ENCODE measurements at regions not wholly inside any gene's neighbourhood (a gene's known extent, or its start where the extent isn't known, plus 50 kb on each side); places are given as distances from the start of the nearest gene placed in this dataset.
"Not testable (repeated sequence)": the region's sequence is repeated elsewhere in the genome, so short reads cannot be mapped to it uniquely, and the experiment has no call there.

- no peak for DNase-seq
- Mint-ChIP-seq H3K27me3 (no peaks in the 10 kb centered on the region), H3K4me3 (no peak overlapping the region), H3K36me3 (ENCODE audit: insufficient read depth) (no peaks in the 10 kb centered on the region), H3K27ac (no peak overlapping the region), H3K4me1 (ENCODE audit: low read depth in 2 of 2) (no peaks in the 10 kb centered on the region), H3K9me3 (peaks cover 0 to 1% of the 10 kb centered on the region in 2 donors)
- ATAC-seq (replicated peaks), result no peak
Measured at GRCh38 chr4:129972257-129972656, 876.3 kb downstream of the C4orf33 start.

DNA sequence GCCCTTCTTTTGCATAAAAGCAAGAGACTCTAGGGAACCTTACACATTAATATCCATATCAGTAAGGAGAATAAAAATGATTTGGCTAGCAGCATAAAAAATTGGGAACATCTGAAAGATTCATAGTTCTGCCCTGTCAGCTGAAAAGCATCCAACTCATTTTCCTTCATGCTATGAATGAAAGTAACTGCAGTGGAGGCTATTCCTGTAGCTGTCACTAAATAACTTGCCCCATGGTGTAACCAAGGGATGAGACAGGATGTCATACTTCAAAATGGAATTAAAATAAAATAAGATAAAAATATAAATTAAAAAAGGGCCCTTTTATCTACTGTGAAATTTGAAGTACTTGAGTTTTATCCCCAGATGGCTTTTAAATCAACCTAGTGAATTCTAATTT is 878.8 kb downstream of the C4orf33 start:
- Mint-ChIP-seq H3K27me3 (no peaks in the 10 kb centered on the region), H3K4me3 (no peak overlapping the region), H3K27ac (no peak overlapping the region), H3K9me3 (peaks cover 1 to 6% of the 10 kb centered on the region in 2 donors), H3K4me1 (ENCODE audit: low read depth in 2 of 2) (no peaks in the 10 kb centered on the region), H3K36me3 (ENCODE audit: insufficient read depth) (no peaks in the 10 kb centered on the region)
- ATAC-seq (replicated peaks) (no peak), DNase-seq (no peak)

GRCh38 chr4:129978315-129978714 is 882.4 kb downstream of the C4orf33 start:
- Mint-ChIP-seq H3K9me3 (peaks cover 1 to 7% of the 10 kb centered on the region in 2 donors), H3K27me3 (no peaks in the 10 kb centered on the region), H3K4me1 (ENCODE audit: low read depth in 2 of 2) (no peaks in the 10 kb centered on the region), H3K4me3 (no peak overlapping the region), H3K36me3 (ENCODE audit: insufficient read depth) (no peaks in the 10 kb centered on the region), H3K27ac (no peak overlapping the region)
- DNase-seq, result no peak
- ATAC-seq (replicated peaks), result no peak

DNA sequence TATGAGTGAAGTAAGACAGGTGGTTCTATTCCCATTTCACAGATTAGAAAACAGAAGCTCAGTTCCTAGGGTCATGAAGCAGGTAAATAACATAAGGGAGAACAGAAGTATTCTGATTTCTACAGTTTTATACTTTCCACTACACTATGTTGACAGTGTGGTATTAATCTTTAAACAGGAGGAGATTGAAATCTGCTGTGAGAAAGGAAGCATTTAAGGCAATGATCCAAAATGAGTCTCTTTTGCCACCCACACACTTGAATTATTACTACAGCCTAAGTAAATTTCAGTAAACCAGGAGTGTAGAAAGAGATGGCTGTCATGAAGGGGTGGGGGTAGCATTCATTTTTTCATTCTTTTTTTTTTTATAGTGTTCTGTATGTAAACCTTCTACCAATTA is 893.0 kb downstream of the C4orf33 start:
- no peak overlapping the region for H3K4me3 Mint-ChIP-seq
- peaks cover 13 to 31% of the 10 kb centered on the region in 2 donors for H3K9me3 Mint-ChIP-seq
- no peak overlapping the region for H3K27ac Mint-ChIP-seq
- ATAC-seq (replicated peaks) (no peak), DNase-seq (no peak)
- H3K4me1 Mint-ChIP-seq (ENCODE audit: low read depth in 2 of 2), result no peaks in the 10 kb centered on the region
- H3K36me3 Mint-ChIP-seq (ENCODE audit: insufficient read depth), result no peaks in the 10 kb centered on the region
- no peaks in the 10 kb centered on the region for H3K27me3 Mint-ChIP-seq

DNA sequence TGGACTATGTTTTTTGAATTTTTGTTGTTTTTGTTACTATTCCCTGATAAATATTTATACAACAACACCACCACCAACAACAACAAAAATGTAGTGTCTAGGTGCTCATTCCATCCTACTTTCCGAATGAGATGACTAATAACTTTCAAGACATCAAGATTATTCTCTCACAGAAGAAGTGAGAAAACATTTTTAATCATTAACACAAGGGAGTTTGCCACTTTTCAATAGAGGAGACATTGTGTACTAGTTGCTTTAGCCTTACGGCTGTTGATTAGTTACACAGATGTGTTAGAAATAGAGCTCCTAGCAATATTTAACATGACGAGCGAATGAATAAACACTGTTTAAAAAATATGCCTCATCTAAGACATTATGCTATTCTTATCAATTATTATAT is 898.8 kb downstream of the C4orf33 start:
- ATAC-seq (replicated peaks) (no peak), DNase-seq (no peak)
- no peaks in the 10 kb centered on the region for H3K4me1 Mint-ChIP-seq (ENCODE audit: low read depth in 2 of 2)
- H3K36me3 Mint-ChIP-seq (ENCODE audit: insufficient read depth), result no peaks in the 10 kb centered on the region
- no peak overlapping the region for H3K27ac Mint-ChIP-seq
- no peaks in the 10 kb centered on the region for H3K27me3 Mint-ChIP-seq
- H3K9me3 Mint-ChIP-seq, result peaks cover 5 to 11% of the 10 kb centered on the region in 2 donors
- no peak overlapping the region for H3K4me3 Mint-ChIP-seq

DNA sequence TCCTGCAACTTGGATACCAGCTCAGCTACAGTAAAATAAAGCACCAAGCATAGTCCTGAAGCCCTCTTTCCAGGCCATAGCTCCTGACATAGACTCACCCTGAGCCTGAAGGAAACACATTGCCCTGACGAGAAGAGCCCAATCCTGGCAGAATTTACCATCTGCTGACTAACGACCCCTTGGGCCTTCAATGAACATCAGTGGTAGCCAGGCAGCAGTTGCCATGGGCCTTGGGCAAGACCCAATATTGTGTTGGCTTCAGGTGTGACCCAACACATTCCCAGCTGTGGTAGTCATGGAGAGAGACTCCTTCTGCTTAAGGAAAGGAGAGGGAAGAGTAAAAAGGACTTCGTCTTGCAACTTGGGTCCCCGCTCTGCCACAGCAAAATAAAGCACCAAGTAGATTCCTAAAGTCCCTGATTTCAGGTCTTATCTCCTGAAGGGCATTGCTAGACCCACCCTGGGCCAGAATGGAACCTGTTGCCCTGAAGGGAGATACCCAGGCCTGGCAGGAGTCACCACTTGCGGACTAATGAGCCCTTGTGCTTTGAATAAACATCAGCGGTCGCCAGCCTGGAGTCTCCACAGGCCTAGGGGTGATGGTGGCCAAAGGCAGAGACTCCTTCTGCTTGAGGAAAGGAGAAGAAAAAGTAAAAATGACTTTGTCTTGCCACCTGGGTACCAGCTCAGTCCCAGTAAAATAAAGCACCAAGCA is 902.6 kb downstream of the C4orf33 start:
- Mint-ChIP-seq H3K27ac (no peak overlapping the region), H3K4me3 (no peak overlapping the region), H3K36me3 (ENCODE audit: insufficient read depth) (no peaks in the 10 kb centered on the region), H3K27me3 (no peaks in the 10 kb centered on the region), H3K9me3 (peaks cover 4 to 21% of the 10 kb centered on the region in 2 donors), H3K4me1 (ENCODE audit: low read depth in 2 of 2) (no peaks in the 10 kb centered on the region)
- ATAC-seq (replicated peaks) (no peak), DNase-seq (no peak)

DNA sequence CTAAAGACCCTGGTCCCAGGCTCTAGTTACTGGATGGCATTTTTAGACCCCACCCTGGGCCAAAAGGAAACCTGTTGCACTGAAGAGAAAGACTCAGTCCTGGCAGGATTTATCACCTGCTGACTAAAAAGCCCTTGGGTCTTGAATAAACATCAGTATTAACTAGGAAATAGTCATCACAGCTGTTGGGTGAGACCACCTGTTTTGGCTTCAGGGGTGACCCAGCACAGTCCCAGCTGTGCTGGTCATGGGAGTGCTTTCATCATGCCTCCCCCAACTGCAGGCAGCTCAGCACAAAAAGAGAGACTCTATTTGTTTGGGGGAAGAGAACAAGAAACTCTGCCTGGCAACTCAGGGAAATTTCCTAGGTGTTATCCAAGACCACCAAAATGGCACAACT is 903.2 kb downstream of the C4orf33 start:
- H3K27ac Mint-ChIP-seq, result no peak overlapping the region
- no peak for ATAC-seq (replicated peaks)
- peaks cover 4 to 21% of the 10 kb centered on the region in 2 donors for H3K9me3 Mint-ChIP-seq
- DNase-seq, result no peak
- H3K27me3 Mint-ChIP-seq, result no peaks in the 10 kb centered on the region
- no peak overlapping the region for H3K4me3 Mint-ChIP-seq
- no peaks in the 10 kb centered on the region for H3K4me1 Mint-ChIP-seq (ENCODE audit: low read depth in 2 of 2)
- no peaks in the 10 kb centered on the region for H3K36me3 Mint-ChIP-seq (ENCODE audit: insufficient read depth)

GRCh38 chr4:130008461-130008860 is 912.5 kb downstream of the C4orf33 start:
- H3K27me3 Mint-ChIP-seq, result no peaks in the 10 kb centered on the region
- no peak overlapping the region for H3K27ac Mint-ChIP-seq
- no peaks in the 10 kb centered on the region for H3K9me3 Mint-ChIP-seq
- H3K36me3 Mint-ChIP-seq (ENCODE audit: insufficient read depth), result no peaks in the 10 kb centered on the region
- H3K4me1 Mint-ChIP-seq (ENCODE audit: low read depth in 2 of 2), result no peaks in the 10 kb centered on the region
- no peak for ATAC-seq (replicated peaks)
- no peak for DNase-seq
- H3K4me3 Mint-ChIP-seq, result no peak overlapping the region

DNA sequence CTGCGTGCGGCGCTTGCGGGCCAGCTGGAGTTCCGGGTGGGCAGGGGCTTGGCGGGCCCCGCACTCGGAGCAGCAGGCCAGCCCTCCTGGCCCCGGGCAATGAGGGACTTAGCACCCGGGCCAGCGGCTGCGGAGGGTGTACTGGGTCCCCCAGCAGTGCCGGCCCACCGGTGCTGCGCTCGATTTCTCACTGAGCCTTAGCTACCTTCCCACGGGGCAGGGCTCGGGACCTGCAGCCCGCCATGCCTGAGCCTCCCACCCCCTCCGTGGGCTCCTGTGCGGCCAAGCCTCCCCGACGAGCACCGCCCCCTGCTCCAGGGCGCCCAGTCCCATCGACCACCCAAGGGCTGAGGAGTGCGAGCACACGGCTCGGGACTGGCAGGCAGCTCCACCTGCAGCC is 916.9 kb downstream of the C4orf33 start:
- not testable (repeated sequence) for H3K27me3 Mint-ChIP-seq, H3K9me3 Mint-ChIP-seq

DNA sequence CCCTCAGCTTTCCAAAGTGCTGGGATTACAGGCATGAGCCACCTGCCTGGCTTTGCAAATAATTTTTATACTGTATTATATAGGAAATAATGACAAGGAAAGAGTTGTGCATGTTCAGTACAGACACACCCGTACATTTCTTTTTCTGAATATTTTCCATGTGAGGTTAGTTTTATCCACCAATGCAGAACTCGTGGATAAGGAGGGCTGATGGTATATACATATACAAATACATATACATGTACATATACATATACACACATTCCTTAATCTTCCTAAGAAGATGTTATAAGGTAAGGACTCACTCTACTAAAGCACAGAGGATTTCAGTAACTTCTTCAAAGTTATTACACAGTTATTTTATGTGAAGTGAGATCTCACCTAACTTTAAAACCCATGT is 925.8 kb downstream of the C4orf33 start:
- DNase-seq, result no peak
- Mint-ChIP-seq H3K4me3 (no peak overlapping the region), H3K27me3 (no peaks in the 10 kb centered on the region), H3K27ac (no peak overlapping the region), H3K4me1 (ENCODE audit: low read depth in 2 of 2) (no peaks in the 10 kb centered on the region), H3K9me3 (no peaks in the 10 kb centered on the region), H3K36me3 (ENCODE audit: insufficient read depth) (no peaks in the 10 kb centered on the region)
- no peak for ATAC-seq (replicated peaks)

More for the DNA sequence above, 916.9 kb downstream of the C4orf33 start:
- H3K4me1 Mint-ChIP-seq (ENCODE audit: low read depth in 2 of 2); H3K4me3 Mint-ChIP-seq; ATAC-seq (replicated peaks); DNase-seq; H3K27ac Mint-ChIP-seq; H3K36me3 Mint-ChIP-seq (ENCODE audit: insufficient read depth): not testable (repeated sequence)

DNA sequence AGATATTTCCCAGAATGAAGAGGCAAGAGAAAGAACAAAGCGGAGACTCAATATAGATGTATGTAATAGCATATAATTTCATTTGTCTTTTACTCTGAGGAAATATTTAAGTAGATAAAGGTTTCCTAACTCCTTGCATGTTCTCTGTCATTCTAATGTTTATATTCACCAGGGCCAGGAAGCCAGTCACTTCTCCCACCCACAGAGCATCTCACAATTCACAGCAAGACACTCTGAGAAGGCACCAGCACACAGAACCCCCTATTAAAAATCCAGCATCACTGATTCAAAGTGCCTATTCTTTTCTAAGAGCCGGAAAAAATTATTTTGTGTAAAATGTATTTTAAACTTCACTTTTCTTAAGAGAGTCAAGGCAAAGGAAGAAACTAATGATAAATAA is 927.1 kb downstream of the C4orf33 start:
- H3K9me3 Mint-ChIP-seq, result no peaks in the 10 kb centered on the region
- ATAC-seq (replicated peaks), result no peak
- no peaks in the 10 kb centered on the region for H3K36me3 Mint-ChIP-seq (ENCODE audit: insufficient read depth)
- H3K4me3 Mint-ChIP-seq, result no peak overlapping the region
- H3K27ac Mint-ChIP-seq, result no peak overlapping the region
- no peaks in the 10 kb centered on the region for H3K4me1 Mint-ChIP-seq (ENCODE audit: low read depth in 2 of 2)
- no peaks in the 10 kb centered on the region for H3K27me3 Mint-ChIP-seq
- DNase-seq, result no peak

- ATAC-seq (replicated peaks) (no peak), DNase-seq (no peak)
- Mint-ChIP-seq H3K27ac (no peak overlapping the region), H3K36me3 (ENCODE audit: insufficient read depth) (no peaks in the 10 kb centered on the region), H3K27me3 (no peaks in the 10 kb centered on the region), H3K9me3 (no peaks in the 10 kb centered on the region), H3K4me3 (no peak overlapping the region), H3K4me1 (ENCODE audit: low read depth in 2 of 2) (no peaks in the 10 kb centered on the region)
Measured at GRCh38 chr4:130025701-130026100, 929.7 kb downstream of the C4orf33 start.

GRCh38 chr4:130026185-130026584 is 930.2 kb downstream of the C4orf33 start:
- no peak for DNase-seq
- Mint-ChIP-seq H3K4me3 (no peak overlapping the region), H3K27ac (no peak overlapping the region), H3K27me3 (no peaks in the 10 kb centered on the region), H3K4me1 (ENCODE audit: low read depth in 2 of 2) (no peaks in the 10 kb centered on the region), H3K9me3 (no peaks in the 10 kb centered on the region), H3K36me3 (ENCODE audit: insufficient read depth) (no peaks in the 10 kb centered on the region)
- ATAC-seq (replicated peaks), result no peak

DNA sequence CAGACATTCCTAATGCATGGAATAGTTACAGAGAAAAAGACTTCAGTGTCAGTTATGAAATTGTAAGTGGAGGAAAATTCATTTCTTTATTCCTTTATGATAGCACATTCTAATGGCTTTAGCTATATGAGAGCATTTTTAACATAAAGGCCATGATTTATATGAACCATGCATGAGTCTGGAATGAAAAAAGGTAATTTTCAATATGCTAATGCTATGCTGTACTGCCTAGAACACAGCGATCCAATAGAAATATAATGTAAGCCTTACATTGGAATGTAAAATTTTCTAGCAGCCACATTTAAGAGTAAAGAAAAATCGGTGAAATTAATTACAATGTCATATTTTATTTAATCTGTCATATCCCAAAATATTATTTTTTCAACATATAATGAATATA is 932.0 kb downstream of the C4orf33 start:
- no peak for DNase-seq
- no peak for ATAC-seq (replicated peaks)
- Mint-ChIP-seq H3K27me3 (no peaks in the 10 kb centered on the region), H3K4me1 (ENCODE audit: low read depth in 2 of 2) (no peaks in the 10 kb centered on the region), H3K27ac (no peak overlapping the region), H3K9me3 (peaks cover 0 to 2% of the 10 kb centered on the region in 2 donors), H3K36me3 (ENCODE audit: insufficient read depth) (no peaks in the 10 kb centered on the region), H3K4me3 (no peak overlapping the region)

DNA sequence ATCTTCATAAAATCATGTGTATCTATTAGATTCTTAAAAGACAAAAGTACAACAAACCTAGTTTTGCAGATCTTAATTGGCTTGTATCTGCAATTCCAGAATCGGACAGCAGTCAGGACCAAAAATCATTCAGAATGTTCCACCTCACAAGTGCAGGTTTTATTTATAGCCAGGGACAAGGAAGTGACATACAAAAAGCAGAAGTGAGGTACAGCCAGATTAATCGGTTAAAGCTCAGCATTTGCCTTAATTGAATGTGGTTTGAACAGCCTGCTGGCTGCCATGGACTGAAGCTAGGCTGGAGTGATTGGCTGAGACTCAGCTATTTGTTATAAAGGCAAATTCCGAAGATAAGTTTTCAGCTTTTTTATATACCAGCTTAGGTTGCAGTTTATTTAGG is 932.6 kb downstream of the C4orf33 start:
- H3K9me3 Mint-ChIP-seq, result peaks cover 0 to 2% of the 10 kb centered on the region in 2 donors
- DNase-seq (no peak), ATAC-seq (replicated peaks) (no peak)
- H3K27ac Mint-ChIP-seq, result no peak overlapping the region
- no peak overlapping the region for H3K4me3 Mint-ChIP-seq
- H3K36me3 Mint-ChIP-seq (ENCODE audit: insufficient read depth), result no peaks in the 10 kb centered on the region
- H3K27me3 Mint-ChIP-seq, result no peaks in the 10 kb centered on the region
- H3K4me1 Mint-ChIP-seq (ENCODE audit: low read depth in 2 of 2), result no peaks in the 10 kb centered on the region

Data from effector memory CD8-positive, alpha-beta T cell (primary cell).